GM19043 (cell line): ENCODE measurements at regions not wholly inside any gene's neighbourhood (a gene's known extent, or its start where the extent isn't known, plus 50 kb on each side); places are given as distances from the start of the nearest gene placed in this dataset.

ENCODE experiments used
- ATAC-seq: cut with Tn5 transposase; IDR thresholded peaks from one replicate; pipeline ENCODE4 v1.9.1; 2021; ENCODE audit warnings: low read depth; ENCODE audit not compliant: unreplicated experiment

DNA sequence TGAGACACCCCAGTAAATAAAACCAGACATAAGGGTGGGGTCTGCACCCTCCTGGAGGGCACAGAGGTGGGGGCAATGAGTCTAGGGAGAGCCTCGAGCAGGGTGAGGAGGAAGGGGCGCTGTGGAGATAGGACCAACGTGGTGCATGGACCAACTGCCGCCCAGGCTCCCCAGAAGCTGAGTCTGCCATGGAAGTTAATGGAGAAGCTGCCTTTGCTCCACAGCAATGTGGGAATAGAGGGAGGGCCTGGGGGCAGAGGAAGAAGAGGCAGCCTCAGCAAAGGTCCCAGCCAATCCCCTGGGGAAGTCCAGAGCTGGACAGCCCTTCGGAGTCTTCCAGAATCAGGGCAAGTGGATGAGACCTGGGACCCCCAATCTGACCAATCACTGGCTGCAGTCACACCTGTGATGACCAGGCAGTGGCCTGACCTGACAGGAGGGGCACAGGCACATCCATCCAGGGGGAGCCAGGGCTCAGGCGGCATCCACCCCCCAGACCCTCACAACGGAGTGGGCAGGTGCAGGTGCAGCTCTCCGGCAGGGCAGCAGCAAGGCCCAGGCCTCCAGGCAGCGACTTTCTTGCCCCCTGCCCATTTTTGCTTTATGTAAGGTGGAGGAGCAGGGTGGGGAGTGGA is 242.2 kb upstream of the PPP2R2D start:
- no peak for ATAC-seq

DNA sequence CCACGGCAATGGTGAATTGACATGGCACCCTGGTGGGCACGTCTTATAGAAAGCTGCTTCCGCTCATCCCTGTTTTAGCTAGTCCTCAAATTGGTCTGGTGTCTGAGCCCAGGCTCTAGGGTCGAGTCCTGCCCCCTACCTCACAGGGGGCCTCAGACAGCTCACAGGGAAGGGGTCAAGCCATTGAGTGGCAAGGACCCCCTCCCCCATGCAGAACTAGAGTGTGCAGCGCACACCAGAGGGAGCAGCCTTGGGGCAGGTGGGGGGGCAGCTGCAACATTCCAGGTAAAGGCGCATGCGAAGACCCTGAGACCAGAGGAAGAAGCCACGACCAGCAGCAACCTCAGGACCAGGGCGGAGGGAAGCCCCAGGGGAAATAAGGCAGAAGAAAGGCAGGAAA is 240.4 kb upstream of the PPP2R2D start:
- no peak for ATAC-seq

DNA sequence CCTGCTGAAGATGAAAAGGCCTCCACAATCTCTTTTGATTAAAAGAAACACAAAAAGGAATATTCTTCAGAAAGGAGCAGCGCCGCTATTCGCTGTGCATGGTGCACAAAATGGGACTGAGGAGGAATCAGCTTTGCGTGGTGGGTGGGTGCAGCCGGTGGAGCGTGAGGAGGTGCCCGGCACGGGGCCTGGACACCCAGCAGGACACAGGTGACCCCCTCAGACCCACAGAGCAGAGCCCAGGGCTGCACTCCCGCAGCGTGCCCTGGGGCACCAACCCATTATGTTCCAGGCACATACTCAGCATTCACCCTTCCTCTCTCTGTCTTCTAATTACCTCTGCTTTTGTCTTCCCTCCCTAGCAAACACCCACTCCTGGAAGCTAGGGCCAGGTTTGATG is 238.0 kb upstream of the PPP2R2D start:
- ATAC-seq: no peak

DNA sequence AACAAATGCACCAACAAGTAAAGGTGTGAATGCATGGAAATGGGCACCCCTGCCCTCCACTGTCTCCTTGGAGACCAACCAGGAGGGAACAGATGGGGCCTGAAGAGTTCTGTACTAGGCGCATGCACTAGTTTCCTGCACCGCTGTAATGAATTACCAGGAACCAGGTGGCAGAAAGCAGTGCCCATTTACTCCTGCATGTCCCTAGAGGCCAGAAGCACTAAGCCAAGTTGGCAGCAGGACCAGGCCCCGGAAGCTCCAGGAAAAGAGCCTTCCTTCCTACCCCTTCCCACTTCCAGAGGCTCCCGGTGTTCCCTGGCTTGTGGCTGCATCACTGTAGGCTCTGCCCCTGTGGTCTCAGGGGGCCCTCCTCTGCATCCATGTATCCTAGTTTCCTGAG is 237.5 kb upstream of the PPP2R2D start:
- ATAC-seq: no peak

DNA sequence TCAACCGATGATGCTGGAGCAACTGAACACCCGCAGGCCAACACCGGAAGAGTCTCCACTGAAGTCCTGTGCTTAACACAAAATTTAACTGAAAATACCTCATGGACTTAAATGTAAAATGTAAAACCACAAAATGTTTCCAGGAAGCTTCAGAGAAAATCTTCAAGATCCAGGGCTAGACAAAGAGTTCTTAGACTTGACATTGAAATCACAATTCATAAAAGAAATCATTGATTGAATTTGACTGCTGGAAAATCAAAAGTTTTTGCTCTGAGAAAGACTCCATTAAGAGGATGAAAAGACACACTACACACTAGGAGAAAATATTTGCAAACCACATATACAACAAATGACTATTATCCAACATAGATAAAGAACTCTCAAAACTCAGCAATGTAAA is 234.7 kb upstream of the PPP2R2D start:
- no peak for ATAC-seq

DNA sequence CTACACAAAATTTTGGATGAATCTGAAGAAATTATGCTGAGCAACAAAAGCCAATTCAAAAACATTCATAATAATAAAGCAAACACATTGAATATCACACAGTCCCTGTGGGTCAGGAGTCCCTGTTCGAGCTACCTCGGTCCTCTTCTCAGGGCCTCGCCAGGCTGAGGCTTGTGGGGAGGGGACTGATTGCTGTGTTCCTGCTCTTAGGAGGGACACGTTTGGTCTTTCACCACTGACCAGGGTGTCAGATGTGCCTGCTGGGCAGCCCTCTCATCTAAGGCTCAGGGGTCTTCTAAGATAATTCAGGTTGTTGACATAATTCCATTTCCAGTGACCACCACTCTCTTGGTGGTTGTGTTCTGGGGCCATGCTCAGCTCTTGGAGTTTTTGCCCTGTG is 233.8 kb upstream of the PPP2R2D start:
- ATAC-seq: no peak

DNA sequence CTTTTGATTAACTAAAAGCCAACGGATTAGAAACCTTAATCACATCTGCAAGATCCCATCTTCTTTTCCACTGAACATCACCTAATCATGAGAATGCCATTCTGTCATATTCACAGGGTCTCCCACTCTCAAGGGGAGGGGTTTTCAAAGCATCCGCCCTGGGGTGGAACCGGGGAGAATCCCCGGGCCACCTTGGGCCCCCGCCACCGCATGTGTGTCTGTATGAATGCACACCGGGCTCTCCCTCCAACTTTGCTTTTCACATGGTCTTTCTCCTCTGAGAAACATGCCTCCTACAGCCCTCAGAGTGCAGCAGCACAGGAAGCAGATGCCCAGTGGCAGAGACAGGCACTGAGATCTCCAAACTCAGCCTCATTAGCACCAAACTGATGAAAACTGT is 233.2 kb upstream of the PPP2R2D start:
- no peak for ATAC-seq

DNA sequence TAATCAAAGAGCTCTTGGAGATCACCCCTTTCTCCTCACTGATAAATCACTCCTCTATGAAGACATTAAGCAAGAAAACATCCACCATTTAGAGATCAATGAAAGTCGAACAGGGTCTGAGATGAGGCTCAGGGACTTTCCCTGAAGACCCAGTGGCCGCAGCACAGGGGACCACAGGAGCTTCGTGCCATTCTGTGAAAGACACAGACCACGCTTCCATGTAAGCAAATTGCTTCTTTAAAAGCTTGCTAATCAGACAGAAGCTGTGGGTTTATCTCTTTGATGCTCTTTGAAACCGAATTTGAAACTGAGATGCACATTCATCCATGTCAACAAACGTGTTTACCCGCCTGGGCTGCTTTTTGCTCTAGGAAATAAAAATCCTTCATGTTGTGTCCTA is 231.9 kb upstream of the PPP2R2D start:
- no peak for ATAC-seq

DNA sequence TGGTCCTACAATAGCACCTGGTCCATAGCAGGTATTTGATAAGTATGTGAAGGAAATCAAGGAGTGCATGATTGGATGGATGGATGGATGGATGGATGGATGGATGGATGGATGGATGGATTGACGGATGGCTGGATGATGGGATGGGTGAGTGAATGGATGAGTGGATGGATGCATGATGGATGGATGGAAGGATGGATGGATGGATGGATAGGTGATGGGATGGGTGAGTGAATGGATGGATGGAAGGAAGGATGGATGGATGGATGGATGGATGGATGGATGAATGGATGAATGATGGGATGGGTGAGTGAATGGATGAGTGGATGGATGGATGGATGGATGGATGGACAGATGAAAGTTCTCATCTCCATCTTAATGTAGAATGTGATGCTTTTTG is 231.0 kb upstream of the PPP2R2D start:
- no peak for ATAC-seq

DNA sequence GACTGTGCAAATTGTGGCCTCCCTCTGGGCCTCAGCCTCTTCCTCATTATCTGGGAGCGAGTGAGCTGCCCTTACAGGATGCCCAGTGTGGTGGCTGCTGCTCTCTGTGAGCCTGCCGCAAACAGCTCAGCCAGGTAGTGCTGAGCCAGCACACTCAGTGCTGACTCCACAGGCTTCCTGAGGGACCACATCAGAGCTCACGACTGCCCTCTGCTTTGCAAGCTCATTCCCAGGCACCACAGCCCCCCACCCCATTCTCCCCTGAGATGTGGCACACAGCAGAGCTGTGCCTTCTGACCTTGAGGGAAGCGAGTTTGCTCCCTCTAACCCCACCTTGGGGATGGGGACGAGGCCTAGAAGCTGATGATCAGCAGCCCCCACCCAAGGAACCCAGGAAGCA is 230.5 kb upstream of the PPP2R2D start:
- no peak for ATAC-seq

DNA sequence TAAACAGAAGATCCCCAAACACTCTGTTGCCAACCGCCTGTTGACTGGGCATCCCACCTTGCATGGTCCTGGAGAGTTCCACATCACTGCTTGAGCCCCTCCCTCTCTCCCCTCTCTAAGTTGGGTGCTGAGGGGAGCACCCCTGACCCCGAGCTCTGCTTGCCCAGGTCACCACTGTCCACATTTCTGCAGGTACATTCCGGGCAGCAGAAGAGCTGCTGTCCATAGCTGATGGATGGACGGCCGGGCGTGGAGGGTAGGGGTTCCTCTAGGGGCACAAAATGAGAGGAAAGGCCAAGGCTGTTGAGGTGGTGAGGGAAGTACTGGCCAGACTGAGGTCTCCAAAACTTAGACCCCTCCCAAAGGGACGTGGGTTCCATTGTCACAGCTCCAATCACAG is 227.4 kb upstream of the PPP2R2D start:
- ATAC-seq: no peak

DNA sequence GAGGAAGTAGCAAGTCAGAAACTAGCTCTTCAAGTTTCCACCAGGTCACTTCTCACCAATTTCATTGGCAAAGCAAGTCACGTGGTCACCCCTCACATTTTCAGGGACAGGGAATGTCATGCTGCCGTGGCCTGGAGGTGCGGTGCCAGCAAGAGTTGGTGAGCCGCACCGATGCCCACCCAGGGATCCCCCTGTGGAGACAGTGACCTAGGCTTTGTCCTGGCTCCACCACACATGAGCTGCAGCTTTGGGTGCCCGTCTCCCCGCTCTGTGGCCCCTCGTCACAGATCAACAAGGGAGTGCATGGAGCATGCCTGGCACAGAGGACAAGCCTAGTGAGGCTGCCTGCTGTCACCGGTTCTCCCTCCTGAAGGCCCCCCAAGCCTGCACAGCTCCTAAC is 226.7 kb upstream of the PPP2R2D start:
- no peak for ATAC-seq

DNA sequence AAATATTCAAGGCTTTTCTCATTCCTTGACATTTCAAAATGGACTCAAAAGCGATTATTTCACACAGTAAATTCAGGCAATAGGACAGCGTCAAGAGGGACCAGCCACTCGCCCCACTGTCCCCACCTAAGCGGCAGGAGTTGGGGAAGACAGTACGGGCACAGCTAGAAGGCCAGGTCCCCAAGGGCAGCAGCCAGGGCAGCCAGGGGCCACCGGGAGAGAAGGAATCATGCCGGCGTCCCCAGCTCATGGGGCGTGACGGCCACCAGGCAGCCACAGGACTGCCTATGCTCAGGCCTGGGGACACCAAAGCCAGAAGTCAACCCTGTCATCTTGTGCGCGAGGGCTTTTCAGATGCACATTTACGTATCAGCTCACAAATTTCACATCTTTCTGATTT is 225.7 kb upstream of the PPP2R2D start:
- ATAC-seq: no peak

DNA sequence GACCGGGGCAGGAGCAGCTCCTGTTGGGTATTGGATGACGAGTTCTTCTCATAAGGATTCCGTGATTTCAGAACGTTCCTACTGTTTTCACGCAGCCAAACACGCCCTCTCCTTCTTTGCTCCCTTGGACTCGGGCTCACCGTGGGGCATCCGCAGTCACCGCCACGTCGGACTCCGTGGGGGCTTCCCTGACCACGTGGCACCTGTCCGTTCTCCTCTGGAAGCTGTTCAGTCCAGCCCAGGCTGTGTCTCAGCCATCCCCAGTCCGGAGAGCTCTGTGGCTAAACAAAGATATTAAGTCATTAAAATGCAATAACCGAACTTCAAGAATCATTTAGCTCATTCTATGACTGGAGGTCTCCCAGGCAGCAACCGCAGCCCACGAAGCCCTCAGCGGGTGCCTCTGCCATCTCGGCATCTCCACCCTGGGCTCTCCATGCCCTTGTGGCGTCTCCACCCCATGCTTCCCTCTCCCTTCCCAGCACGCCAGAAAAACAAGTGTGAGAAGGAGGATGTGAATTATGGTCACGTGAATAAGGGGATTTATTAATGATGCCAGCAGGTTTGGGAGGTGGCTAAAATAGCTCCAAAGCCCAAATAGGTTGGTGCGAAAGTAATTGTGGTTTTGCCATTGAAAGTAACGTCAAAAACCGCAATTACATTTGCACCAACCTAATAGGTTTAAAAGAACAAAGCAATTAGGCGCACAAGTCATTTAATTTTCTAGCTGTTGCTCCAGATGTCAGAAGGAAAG is 224.6 kb upstream of the PPP2R2D start:
- no peak for ATAC-seq

DNA sequence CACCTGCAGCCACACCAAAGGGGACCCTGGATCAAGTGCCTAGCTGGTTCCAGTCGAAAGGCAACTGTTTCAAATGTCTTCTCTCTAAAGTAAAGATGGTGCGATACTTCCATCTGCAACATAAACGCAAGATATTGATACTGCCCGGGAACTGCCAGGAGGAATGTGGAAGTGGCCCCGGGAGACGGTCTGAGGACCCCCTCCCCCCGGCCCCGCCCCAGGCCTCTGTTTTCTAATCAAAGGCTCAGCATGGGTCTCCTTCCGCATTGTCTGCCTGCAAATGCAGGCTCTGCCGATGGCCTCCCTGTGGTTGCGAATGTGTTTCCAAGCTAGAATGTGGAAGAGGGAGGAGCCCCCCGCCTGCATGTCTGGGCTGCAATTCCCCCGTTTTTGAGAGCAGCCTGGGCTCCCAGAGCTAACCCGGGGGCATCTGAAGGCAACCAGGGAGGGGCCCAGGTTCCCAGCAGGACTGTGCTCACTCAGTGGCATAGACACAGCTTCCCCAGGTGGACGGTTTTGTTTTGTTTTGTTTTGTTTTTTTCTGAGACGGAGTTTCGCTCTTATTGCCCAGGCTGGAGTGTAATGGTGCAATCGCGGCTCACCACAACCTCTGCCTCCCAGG is 223.9 kb upstream of the PPP2R2D start:
- no peak for ATAC-seq

DNA sequence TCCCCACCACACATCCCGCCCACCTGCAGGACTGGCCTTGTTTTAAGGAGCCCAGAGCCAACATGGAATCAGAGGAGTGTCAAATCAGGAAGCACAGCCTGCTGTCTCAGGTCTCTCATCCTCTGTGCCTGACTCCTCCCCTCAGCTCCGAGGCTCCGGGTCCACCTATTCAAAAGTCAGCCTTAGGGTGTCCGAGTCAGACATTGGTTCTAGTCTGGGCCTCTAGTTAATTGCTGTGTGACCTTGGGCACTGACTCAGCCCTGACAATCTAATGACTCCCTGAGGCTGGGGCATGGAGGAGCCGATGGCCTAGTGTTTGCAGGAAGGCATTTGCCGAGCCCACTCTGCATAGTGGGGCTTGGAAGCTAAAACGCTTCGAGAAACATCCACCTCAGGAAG is 223.1 kb upstream of the PPP2R2D start:
- no peak for ATAC-seq

DNA sequence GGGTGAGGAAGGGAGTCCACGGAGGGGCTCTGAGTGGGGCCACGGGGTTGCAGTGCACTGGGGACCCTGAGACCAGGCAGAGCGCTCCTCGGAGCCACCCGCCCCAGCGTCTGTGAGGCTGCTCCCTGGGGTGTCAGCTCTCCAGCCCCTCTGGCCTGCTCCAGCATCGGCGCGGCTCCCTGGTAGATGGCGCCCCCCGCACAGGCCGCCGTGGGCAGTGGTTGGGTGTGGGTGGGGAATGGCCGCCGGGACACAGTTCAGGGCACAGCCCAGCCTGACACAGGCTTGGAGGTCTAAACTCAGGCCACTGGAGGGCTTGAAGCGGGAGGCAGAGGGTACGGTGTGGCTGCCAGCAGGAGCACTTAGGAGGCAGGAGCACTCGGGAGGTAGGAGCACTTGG is 222.6 kb upstream of the PPP2R2D start:
- ATAC-seq: no peak

DNA sequence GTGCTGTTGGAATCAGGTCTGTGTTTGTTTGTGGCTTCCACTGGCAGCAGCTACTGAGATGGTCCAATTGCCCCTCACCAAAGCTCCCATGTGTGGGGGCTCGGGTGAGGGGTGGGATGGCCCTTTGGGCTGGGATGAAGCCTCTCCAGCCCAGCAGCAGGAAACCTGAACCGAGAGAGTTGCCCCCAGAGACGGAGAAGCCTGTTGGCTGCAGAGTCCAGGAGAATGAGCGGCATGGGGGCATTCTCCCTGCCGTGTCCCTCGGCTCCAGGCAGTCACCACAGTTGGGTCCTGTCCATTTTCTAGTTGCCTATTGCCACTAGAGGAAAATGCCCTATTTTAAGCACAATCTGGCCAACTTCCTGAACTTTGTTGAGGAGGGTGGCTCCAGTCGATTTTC is 222.2 kb upstream of the PPP2R2D start:
- ATAC-seq: no peak

DNA sequence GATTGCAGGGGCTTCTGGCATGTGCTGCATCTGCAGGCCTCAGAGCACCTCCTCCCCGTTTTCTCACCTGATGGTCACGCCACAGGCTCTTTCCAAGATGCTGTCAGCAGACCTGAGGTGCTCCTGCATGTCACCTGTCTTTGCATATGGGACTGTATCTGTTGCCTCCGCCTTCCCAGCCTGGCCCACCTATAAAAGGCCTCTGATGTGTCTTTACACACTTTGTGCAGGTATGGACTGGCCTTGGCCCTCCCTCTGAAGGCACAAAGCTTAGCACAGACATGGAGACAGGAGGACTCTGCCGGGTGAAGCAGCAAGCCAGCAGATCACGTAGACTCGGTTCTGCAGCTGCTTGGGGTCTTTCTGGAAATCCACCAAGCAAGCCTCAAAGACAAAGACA is 220.9 kb upstream of the PPP2R2D start:
- ATAC-seq: no peak

DNA sequence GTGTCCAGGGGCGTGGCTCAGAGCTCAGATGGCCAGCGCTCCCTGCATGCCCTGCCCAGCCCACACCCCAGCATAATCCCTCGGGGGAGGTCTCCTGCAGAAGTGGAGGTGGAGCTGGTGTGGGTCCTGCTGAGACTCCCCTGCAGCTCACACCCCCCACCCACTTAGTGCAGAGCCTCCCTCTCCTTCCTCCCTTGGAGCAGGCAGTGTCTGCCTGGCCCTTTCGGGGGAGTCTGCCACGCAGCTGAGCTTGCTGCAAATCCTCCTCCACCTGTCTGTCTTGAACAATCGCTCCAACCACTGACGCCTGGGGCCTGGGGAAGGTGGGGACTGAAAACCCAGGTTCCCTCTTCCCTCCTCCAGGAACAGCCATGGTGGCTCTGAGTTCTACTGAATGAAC is 219.7 kb upstream of the PPP2R2D start:
- no peak for ATAC-seq

DNA sequence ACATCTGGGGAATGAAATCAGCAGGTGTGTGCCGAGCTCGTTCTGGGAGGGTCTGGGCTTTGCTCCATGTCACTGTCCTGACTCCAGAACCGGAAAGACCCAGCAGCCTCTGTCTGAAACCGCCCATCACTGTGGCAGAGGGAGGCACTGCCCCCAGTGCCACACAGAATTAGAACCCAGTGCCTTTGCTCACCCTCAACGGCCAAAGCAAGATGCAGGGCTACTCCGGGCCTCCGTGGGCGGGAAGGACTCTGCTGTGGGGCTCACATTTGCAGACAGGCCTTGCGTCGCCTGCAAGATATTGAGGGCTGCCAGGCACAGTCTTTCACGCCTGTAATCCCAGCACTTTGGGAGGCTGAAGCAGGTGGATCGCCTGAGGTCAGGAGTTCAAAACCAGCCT is 219.2 kb upstream of the PPP2R2D start:
- no peak for ATAC-seq

DNA sequence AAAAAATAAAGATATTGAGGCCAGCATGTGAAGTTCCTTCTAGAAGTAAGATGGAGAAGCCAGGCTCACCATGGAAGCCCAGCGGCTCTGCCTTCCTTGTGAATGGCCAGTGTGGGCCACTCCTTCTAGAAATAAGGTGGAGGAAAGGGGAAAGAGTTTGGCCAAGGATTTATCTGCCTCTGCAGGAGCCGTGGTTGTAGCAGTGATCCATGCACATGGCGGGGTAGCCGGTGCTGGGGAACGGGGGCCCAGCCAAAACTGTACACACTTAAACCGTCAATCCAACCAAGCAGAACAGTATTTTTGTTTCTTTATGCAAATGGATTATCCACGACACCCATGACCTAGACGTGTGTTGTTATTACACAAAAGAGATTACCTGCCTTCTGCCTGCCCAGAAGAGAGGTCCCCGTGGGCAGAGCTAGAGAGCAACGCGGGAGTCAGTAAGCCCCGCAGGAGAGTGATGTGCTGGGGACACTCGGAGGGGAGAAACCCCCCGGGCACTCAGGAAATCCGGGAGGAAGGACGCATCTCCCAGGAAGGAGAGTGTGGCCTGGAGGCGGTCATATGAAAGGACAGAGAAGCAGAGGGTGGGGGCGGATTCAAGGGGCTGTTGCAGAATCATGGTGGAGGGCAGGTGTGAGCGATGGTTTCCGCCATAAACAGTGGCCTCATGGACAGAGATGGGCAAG is 218.4 kb upstream of the PPP2R2D start:
- ATAC-seq: no peak
